H1 (cell line): ENCODE measurements at regions not wholly inside any gene's neighbourhood (a gene's known extent, or its start where the extent isn't known, plus 50 kb on each side); places are given as distances from the start of the nearest gene placed in this dataset.

Experiments
- CTCF ChIA-PET: fragments of 300-600 bp; sonication (Branson Sonifier 250); formaldehyde crosslinking; loops from one replicate; lab custom pipeline; 2021; ENCODE audit not compliant: partially characterized antibody; lab: Charles Lee
- POLR2A ChIA-PET: fragments of 300-600 bp; sonication (Branson Sonifier 250); formaldehyde crosslinking; loops from one replicate; lab custom pipeline; 2021; ENCODE audit warnings: inconsistent platforms; ENCODE audit not compliant: partially characterized antibody; lab: Charles Lee
- DNase-seq, 2 experiments: peaks; one replicate each; pipeline versions ENCODE4 v3.0.0 to v3.0.0-alpha.2; 2010 to 2022; ENCODE audit warnings: low spot score in 2 of 2, low read depth in 1 of 2, mixed read lengths in 1 of 2
- FAIRE-seq: peaks from 2 replicates; lab custom pipeline; 2011; peaks lifted over from hg19 to GRCh38; lab: Jason Lieb, UNC
- H2AFZ ChIP-seq: 2 replicates; pipeline ENCODE4 v1.8.1; 2012; ENCODE audit warnings: low read length, inconsistent platforms
- H2AK5ac ChIP-seq: 2 replicates; pipeline ENCODE4 v1.6.1; 2013; ENCODE audit warnings: low read depth, low read length
- H2BK120ac ChIP-seq: replicated peaks from 2 replicates; pipeline ENCODE3; 2013; ENCODE audit warnings: low read depth, low read length, inconsistent platforms
- H2BK12ac ChIP-seq: 2 replicates; pipeline ENCODE4 v1.6.1; 2013; ENCODE audit warnings: low read depth, low read length
- H2BK15ac ChIP-seq: 2 replicates; pipeline ENCODE4 v1.6.1; 2013; ENCODE audit warnings: low read length
- H2BK20ac ChIP-seq: 2 replicates; pipeline ENCODE4 v1.6.1; 2013; ENCODE audit warnings: low read length
- H2BK5ac ChIP-seq: 2 replicates; pipeline ENCODE4 v1.6.1; 2013; ENCODE audit warnings: low read depth, low read length
- H3K14ac ChIP-seq: 2 replicates; pipeline ENCODE4 v1.6.1; 2013; ENCODE audit warnings: inconsistent platforms; ENCODE audit not compliant: insufficient read length
- H3K18ac ChIP-seq: 2 replicates; pipeline ENCODE4 v1.6.1; 2013; ENCODE audit warnings: low read length; ENCODE audit errors: extremely low read depth
- H3K23ac ChIP-seq: 2 replicates; pipeline ENCODE4 v1.6.1; 2013; ENCODE audit warnings: inconsistent platforms; ENCODE audit not compliant: insufficient read length
- H3K23me2 ChIP-seq: 2 replicates; pipeline ENCODE4 v1.6.1; 2013; ENCODE audit warnings: low read depth, low read length
- H3K27ac ChIP-seq: 2 replicates; pipeline ENCODE4 v1.6.1; 2011; ENCODE audit warnings: low read depth, low read length, inconsistent platforms
- H3K27me3 ChIP-seq, 4 experiments: replicated peaks in 1 of 4; 1 replicate in 1 of 4; 2 replicates in 3 of 4; pipeline versions ENCODE4 v1.6.1 to v1.8.1; 2011 to 2013; ENCODE audit warnings: low read length in 3 of 4, mild to moderate bottlenecking in 3 of 4, inconsistent platforms in 2 of 4, mixed read lengths in 2 of 4, moderate library complexity in 1 of 4; ENCODE audit not compliant: control insufficient read depth in 3 of 4, insufficient read depth in 3 of 4; ENCODE audit errors: extremely low read depth in 1 of 4
- H3K36me3 ChIP-seq, 4 experiments: 2 replicates each; pipeline versions ENCODE4 v1.6.1 to v1.8.1; 2011 to 2013; ENCODE audit warnings: mild to moderate bottlenecking in 4 of 4, low read length in 3 of 4, moderate library complexity in 2 of 4, control low read depth in 1 of 4, inconsistent platforms in 1 of 4; ENCODE audit not compliant: insufficient read depth in 4 of 4, control insufficient read depth in 2 of 4
- H3K4ac ChIP-seq: replicated peaks from 2 replicates; pipeline ENCODE3; 2013; ENCODE audit warnings: low read length, low read depth, mixed read lengths, inconsistent platforms; ENCODE audit not compliant: insufficient read length
- H3K4me1 ChIP-seq, 4 experiments: replicated peaks in 1 of 4; 1 replicate in 1 of 4; 2 replicates in 3 of 4; pipeline versions ENCODE4 v1.6.1 to v1.8.1; 2011 to 2013; ENCODE audit warnings: low read length in 3 of 4, inconsistent platforms in 2 of 4, mixed read lengths in 1 of 4; ENCODE audit not compliant: insufficient read depth in 4 of 4, control insufficient read depth in 3 of 4
- H3K4me2 ChIP-seq, 2 experiments: 2 replicates each; pipeline versions ENCODE4 v1.6.1 to v1.8.1; 2011 to 2013; ENCODE audit warnings: low read depth in 2 of 2, low read length in 2 of 2, control low read depth in 1 of 2, inconsistent platforms in 1 of 2, mild to moderate bottlenecking in 1 of 2; ENCODE audit not compliant: insufficient read depth in 1 of 2
- H3K4me3 ChIP-seq, 4 experiments: fragments of 200-600, 300-600 bp in 1 of 4; sonication (generic), shearing (Covaris generic), sonication (Bioruptor Twin) in 1 of 4; 2 replicates each; pipeline versions ENCODE4 v1.5.1 to v1.8.1; 2011 to 2016; ENCODE audit warnings: low read length in 4 of 4, low read depth in 3 of 4, control low read depth in 2 of 4, inconsistent platforms in 2 of 4, mild to moderate bottlenecking in 2 of 4, mixed read lengths in 1 of 4, moderate library complexity in 1 of 4; ENCODE audit not compliant: insufficient read depth in 2 of 4; ENCODE audit errors: extremely low read depth in 1 of 4
- H3K56ac ChIP-seq: replicated peaks from 2 replicates; pipeline ENCODE3; 2013; ENCODE audit warnings: low read depth, mild to moderate bottlenecking, mixed read lengths, low read length, inconsistent platforms; ENCODE audit not compliant: insufficient read length
- H3K79me1 ChIP-seq: 2 replicates; pipeline ENCODE4 v1.6.1; 2013; ENCODE audit warnings: low read depth, low read length, control low read depth
- H3K79me2 ChIP-seq, 2 experiments: 2 replicates each; pipeline versions ENCODE4 v1.6.1 to v1.8.1; 2012 to 2013; ENCODE audit warnings: low read length in 2 of 2, mild to moderate bottlenecking in 2 of 2, inconsistent platforms in 1 of 2; ENCODE audit not compliant: insufficient read depth in 2 of 2, control insufficient read depth in 1 of 2
- H3K9ac ChIP-seq, 4 experiments: replicated peaks in 1 of 4; 1 replicate in 1 of 4; 2 replicates in 3 of 4; pipeline versions ENCODE4 v1.6.1 to v1.8.1; 2011 to 2013; ENCODE audit warnings: low read depth in 3 of 4, low read length in 3 of 4, control low read depth in 2 of 4, mild to moderate bottlenecking in 2 of 4, moderate library complexity in 2 of 4, inconsistent platforms in 1 of 4; ENCODE audit errors: extremely low read depth in 1 of 4
- H3K9me3 ChIP-seq, 2 experiments: 2 replicates each; pipeline versions ENCODE4 v1.6.1 to v1.8.1; 2012 to 2013; ENCODE audit warnings: mild to moderate bottlenecking in 2 of 2, moderate library complexity in 2 of 2, control low read depth in 1 of 2, inconsistent platforms in 1 of 2, low read depth in 1 of 2, low read length in 1 of 2, mixed read lengths in 1 of 2; ENCODE audit not compliant: insufficient read depth in 2 of 2
- H4K20me1 ChIP-seq, 2 experiments: replicated peaks in 1 of 2; 2 replicates each; pipeline versions ENCODE3 to v1.8.1; 2011 to 2013; ENCODE audit warnings: inconsistent platforms in 2 of 2, low read length in 2 of 2, mild to moderate bottlenecking in 1 of 2; ENCODE audit not compliant: insufficient read depth in 2 of 2, control insufficient read depth in 1 of 2
- H4K5ac ChIP-seq: 2 replicates; pipeline ENCODE4 v1.6.1; 2013; ENCODE audit warnings: low read length, low read depth, mixed read lengths, inconsistent platforms; ENCODE audit not compliant: insufficient read length
- H4K8ac ChIP-seq: 2 replicates; pipeline ENCODE4 v1.8.0; 2013; ENCODE audit warnings: mild to moderate bottlenecking, moderate library complexity, low read length, inconsistent platforms; ENCODE audit not compliant: insufficient read depth; ENCODE audit errors: extremely low read depth
- H4K91ac ChIP-seq: replicated peaks from 2 replicates; pipeline ENCODE3; 2013; ENCODE audit warnings: low read length, mixed read lengths, inconsistent platforms; ENCODE audit not compliant: insufficient read length
- BRCA1 ChIP-seq: IDR thresholded peaks from 2 replicates; pipeline ENCODE4 v1.6.1; 2012; ENCODE audit warnings: low read depth, low read length, improper control_type of control experiment
- CEBPB ChIP-seq: IDR thresholded peaks from 2 replicates; pipeline ENCODE4 v1.6.1; 2012; ENCODE audit warnings: low read depth, low read length
- CHD1 ChIP-seq: IDR thresholded peaks from 2 replicates; pipeline ENCODE4 v1.6.1; 2012; ENCODE audit warnings: low read depth, low read length, improper control_type of control experiment
- GABPA ChIP-seq: IDR thresholded peaks from 2 replicates; pipeline ENCODE4 v1.6.1; 2011; ENCODE audit warnings: mild to moderate bottlenecking, low read length, moderate library complexity, borderline replicate concordance; ENCODE audit not compliant: insufficient read depth
- JUN ChIP-seq: IDR thresholded peaks from 2 replicates; pipeline ENCODE4 v1.6.1; 2011; ENCODE audit warnings: low read depth, mild to moderate bottlenecking, improper control_type of control experiment, low read length
- KDM5A ChIP-seq: fragments of 200-600 bp; IDR thresholded peaks from 2 replicates; pipeline ENCODE4 v1.7.1; 2012; ENCODE audit warnings: mild to moderate bottlenecking, low read length, inconsistent platforms, mixed read lengths
- RNF2 ChIP-seq: fragments of 200-900, 300-1000 bp; sonication (generic); IDR thresholded peaks from 2 replicates; pipeline ENCODE4 v1.7.1; 2016; ENCODE audit warnings: borderline replicate concordance, low read depth, mild to moderate bottlenecking, antibody characterized with exemption, low read length; ENCODE audit not compliant: poor library complexity, severe bottlenecking; ENCODE audit errors: missing control alignments
- SIRT6 ChIP-seq: IDR thresholded peaks from one replicate; pipeline ENCODE4 v1.7.1; 2012; ENCODE audit warnings: low read length, inconsistent platforms
- SUZ12 ChIP-seq: fragments of 200-600 bp; sonication (generic); IDR thresholded peaks from 2 replicates; pipeline ENCODE4 v1.6.1; 2012; ENCODE audit warnings: mild to moderate bottlenecking, inconsistent platforms, low read length, moderate library complexity, mixed read lengths
- WGBS, 2 experiments: shearing (Covaris generic) in 1 of 2; methylation state at CpG; one replicate each; pipeline versions ENCODE4 v1.1.6 to v1.1.7; 2013 to 2015; ENCODE audit warnings: low lambda C conversion rate in 2 of 2, mixed read lengths in 2 of 2, inconsistent platforms in 1 of 2, low coverage in 1 of 2, missing lambda C conversion rate in 1 of 2; ENCODE audit not compliant: insufficient replicate concordance in 2 of 2, insufficient coverage in 1 of 2, insufficient read length in 1 of 2; ENCODE audit errors: extremely low coverage in 1 of 2, missing lambda C conversion rate in 1 of 2; 5-methylcytosine and 5-hydroxymethylcytosine counted together

GRCh38 chr17:51430591-51430990 is 170.2 kb downstream of the UTP18 start:
- no peak overlapping the region for H4K91ac ChIP-seq
- no peaks in the 10 kb centered on the region for H4K20me1 ChIP-seq
- H2BK15ac ChIP-seq, result no peak overlapping the region
- H3K4me1 ChIP-seq, result peaks cover 0 to 3% (median 1%) of the 10 kb centered on the region in 4 experiments; a peak in 3 of 7 replicates
- H3K79me2 ChIP-seq, result no peaks in the 10 kb centered on the region
- H3K4me2 ChIP-seq, result no peak overlapping the region
- no peak overlapping the region for H2BK20ac ChIP-seq
- H4K5ac ChIP-seq, result no peak overlapping the region
- H3K56ac ChIP-seq, result no peak overlapping the region
- H3K27me3 ChIP-seq, result no peaks in the 10 kb centered on the region
- no peaks in the 10 kb centered on the region for H3K36me3 ChIP-seq
- H3K9ac ChIP-seq, result no peak overlapping the region
- peaks cover 6 to 10% of the 10 kb centered on the region in 2 experiments; a peak in 1 of 4 replicates for H3K9me3 ChIP-seq
- no peak overlapping the region for H3K18ac ChIP-seq
- H3K4ac ChIP-seq, result no peak overlapping the region
- no peak overlapping the region for H3K23ac ChIP-seq
- CTCF ChIA-PET, result interaction anchor here (0.6 to 1.8 kb wide), 3 partner anchors 105 to 131 kb away, joined by 3 to 4 read pairs (median 4); no protein-coding TSS in a partner anchor
- no peak overlapping the region for H2AK5ac ChIP-seq
- no peak overlapping the region for H2BK120ac ChIP-seq
- TF ChIP-seq CHD1 (no peak), SUZ12 (no peak), SIRT6 (no peak), KDM5A (no peak), JUN (no peak), GABPA (no peak), RNF2 (no peak), BRCA1 (no peak), CEBPB (no peak)
- FAIRE-seq (no peak), DNase-seq (no peak)
- H2BK12ac ChIP-seq, result no peak overlapping the region
- H3K27ac ChIP-seq, result no peak overlapping the region
- H3K14ac ChIP-seq, result no peak overlapping the region
- WGBS, 2 experiments, result 88% methylated on average over 5 of the region's 5 CpGs; no CpG with 5 or more reads in 1 of the 2 experiments
- POLR2A ChIA-PET, result no interaction called here
- no peak overlapping the region for H4K8ac ChIP-seq
- no peaks in the 10 kb centered on the region for H3K79me1 ChIP-seq
- H3K23me2 ChIP-seq, result no peaks in the 10 kb centered on the region
- H3K4me3 ChIP-seq, result no peak overlapping the region
- H2AFZ ChIP-seq, result no peak overlapping the region
- H2BK5ac ChIP-seq, result no peak overlapping the region
